WERI-Rb-1 (cell line): ENCODE measurements at regions not wholly inside any gene's neighbourhood (a gene's known extent, or its start where the extent isn't known, plus 50 kb on each side); places are given as distances from the start of the nearest gene placed in this dataset.
"Not testable (repeated sequence)": the region's sequence is repeated elsewhere in the genome, so short reads cannot be mapped to it uniquely, and the experiment has no call there.

Experiments used
- DNase-seq: peaks from one replicate; pipeline ENCODE4 v3.0.0-alpha.2; 2020
- H3K27ac ChIP-seq: fragments of 250-450 bp; sonication (Bioruptor Pico); 2 replicates; pipeline ENCODE4 v1.5.1; 2020; ENCODE audit warnings: mild to moderate bottlenecking, moderate library complexity
- H3K27me3 ChIP-seq: fragments of 250-450 bp; sonication (Bioruptor Pico); 2 replicates; pipeline ENCODE4 v1.5.1; 2021; ENCODE audit warnings: mild to moderate bottlenecking, low read depth, moderate library complexity; ENCODE audit not compliant: insufficient read depth, severe bottlenecking
- H3K36me3 ChIP-seq: fragments of 250-450 bp; sonication (Bioruptor Pico); 2 replicates; pipeline ENCODE4 v1.5.1; 2020; ENCODE audit warnings: mild to moderate bottlenecking, moderate library complexity
- H3K4me3 ChIP-seq: 2 replicates; pipeline ENCODE4 v1.5.1; 2011; ENCODE audit warnings: low read depth, mild to moderate bottlenecking, control low read depth, low read length
- H3K9me3 ChIP-seq: fragments of 250-450 bp; sonication (Bioruptor Pico); 2 replicates; pipeline ENCODE4 v1.5.1; 2021; ENCODE audit warnings: mild to moderate bottlenecking, moderate library complexity; ENCODE audit not compliant: severe bottlenecking
- CTCF ChIP-seq: IDR thresholded peaks from 2 replicates; pipeline ENCODE4 v1.5.1; 2011; ENCODE audit warnings: low read depth, mild to moderate bottlenecking, control low read depth, inconsistent platforms, low read length

GRCh38 chr4:183374950-183375555 lies 52.8 kb upstream of the CLDN24 start:
- DNase-seq, result peak; percentile 89
- no peaks in the 10 kb centered on the region for H3K27me3 ChIP-seq

GRCh38 chr4:183376381-183376780 lies 54.2 kb upstream of the CLDN24 start:
- no peak overlapping the region for H3K4me3 ChIP-seq
- DNase-seq, result no peak
- H3K27ac ChIP-seq, result no peak overlapping the region
- no peaks in the 10 kb centered on the region for H3K36me3 ChIP-seq
- no peak for TF ChIP-seq CTCF
- no peaks in the 10 kb centered on the region for H3K27me3 ChIP-seq
- H3K9me3 ChIP-seq, result peaks cover 4% of the 10 kb centered on the region

More at GRCh38 chr4:183374950-183375555, 52.8 kb upstream of the CLDN24 start:
- no peak overlapping the region for H3K4me3 ChIP-seq
- TF ChIP-seq CTCF, result no peak
- peaks cover 4% of the 10 kb centered on the region for H3K9me3 ChIP-seq
- H3K27ac ChIP-seq, result no peak overlapping the region
- no peaks in the 10 kb centered on the region for H3K36me3 ChIP-seq

GRCh38 chr4:183377491-183377890 lies 55.3 kb upstream of the CLDN24 start:
- no peak overlapping the region for H3K27ac ChIP-seq

GRCh38 chr4:183378347-183378746 lies 56.1 kb upstream of the CLDN24 start:
- H3K36me3 ChIP-seq, H3K4me3 ChIP-seq, DNase-seq, H3K27me3 ChIP-seq, H3K27ac ChIP-seq, H3K9me3 ChIP-seq: not testable (repeated sequence)

More at GRCh38 chr4:183377491-183377890, 55.3 kb upstream of the CLDN24 start:
- H3K36me3 ChIP-seq, result no peaks in the 10 kb centered on the region
- no peak for DNase-seq
- no peaks in the 10 kb centered on the region for H3K27me3 ChIP-seq
- peaks cover 4% of the 10 kb centered on the region for H3K9me3 ChIP-seq
- TF ChIP-seq CTCF, result no peak
- no peak overlapping the region for H3K4me3 ChIP-seq

GRCh38 chr4:183380901-183381300 lies 58.7 kb upstream of the CLDN24 start:
- TF ChIP-seq CTCF, result no peak
- H3K4me3 ChIP-seq, result no peak overlapping the region
- peaks cover 17% of the 10 kb centered on the region for H3K9me3 ChIP-seq
- no peak for DNase-seq
- no peaks in the 10 kb centered on the region for H3K27me3 ChIP-seq
- H3K36me3 ChIP-seq, result no peaks in the 10 kb centered on the region
- no peak overlapping the region for H3K27ac ChIP-seq

- no peak for DNase-seq
- H3K27ac ChIP-seq, result no peak overlapping the region
- H3K27me3 ChIP-seq, result no peaks in the 10 kb centered on the region
- H3K36me3 ChIP-seq, result no peaks in the 10 kb centered on the region
- peaks cover 17% of the 10 kb centered on the region for H3K9me3 ChIP-seq
- TF ChIP-seq CTCF, result no peak
- no peak overlapping the region for H3K4me3 ChIP-seq
These were observed 60.8 kb upstream of the CDKN2AIP start for GRCh38 chr4:183383606-183384005.
